ENCODE measurements at regions not wholly inside any gene's neighbourhood (a gene's known extent, or its start where the extent isn't known, plus 50 kb on each side); places are given as distances from the start of the nearest gene placed in this dataset.

DNA sequence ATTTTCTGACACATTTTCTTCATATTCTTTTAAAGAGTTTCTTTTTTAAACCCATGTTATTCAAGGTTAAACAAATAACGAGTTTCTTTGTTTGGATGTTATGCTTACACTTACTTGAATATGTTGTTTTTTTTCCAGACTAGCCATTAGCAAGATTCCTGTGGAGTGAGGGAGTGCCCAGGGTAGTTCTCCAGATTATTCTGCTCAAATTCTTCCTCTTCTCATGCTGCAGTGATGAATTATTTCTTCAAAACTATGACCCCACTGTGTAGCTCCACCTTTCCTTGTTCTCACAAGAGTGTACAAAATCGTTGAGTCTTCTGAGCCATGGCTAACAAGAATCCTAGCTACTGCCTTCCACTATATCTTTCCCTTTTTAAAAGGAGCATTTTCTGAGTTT lies 134.1 kb upstream of the ELOVL6 start:
- TF ChIP-seq, protein P1, sequence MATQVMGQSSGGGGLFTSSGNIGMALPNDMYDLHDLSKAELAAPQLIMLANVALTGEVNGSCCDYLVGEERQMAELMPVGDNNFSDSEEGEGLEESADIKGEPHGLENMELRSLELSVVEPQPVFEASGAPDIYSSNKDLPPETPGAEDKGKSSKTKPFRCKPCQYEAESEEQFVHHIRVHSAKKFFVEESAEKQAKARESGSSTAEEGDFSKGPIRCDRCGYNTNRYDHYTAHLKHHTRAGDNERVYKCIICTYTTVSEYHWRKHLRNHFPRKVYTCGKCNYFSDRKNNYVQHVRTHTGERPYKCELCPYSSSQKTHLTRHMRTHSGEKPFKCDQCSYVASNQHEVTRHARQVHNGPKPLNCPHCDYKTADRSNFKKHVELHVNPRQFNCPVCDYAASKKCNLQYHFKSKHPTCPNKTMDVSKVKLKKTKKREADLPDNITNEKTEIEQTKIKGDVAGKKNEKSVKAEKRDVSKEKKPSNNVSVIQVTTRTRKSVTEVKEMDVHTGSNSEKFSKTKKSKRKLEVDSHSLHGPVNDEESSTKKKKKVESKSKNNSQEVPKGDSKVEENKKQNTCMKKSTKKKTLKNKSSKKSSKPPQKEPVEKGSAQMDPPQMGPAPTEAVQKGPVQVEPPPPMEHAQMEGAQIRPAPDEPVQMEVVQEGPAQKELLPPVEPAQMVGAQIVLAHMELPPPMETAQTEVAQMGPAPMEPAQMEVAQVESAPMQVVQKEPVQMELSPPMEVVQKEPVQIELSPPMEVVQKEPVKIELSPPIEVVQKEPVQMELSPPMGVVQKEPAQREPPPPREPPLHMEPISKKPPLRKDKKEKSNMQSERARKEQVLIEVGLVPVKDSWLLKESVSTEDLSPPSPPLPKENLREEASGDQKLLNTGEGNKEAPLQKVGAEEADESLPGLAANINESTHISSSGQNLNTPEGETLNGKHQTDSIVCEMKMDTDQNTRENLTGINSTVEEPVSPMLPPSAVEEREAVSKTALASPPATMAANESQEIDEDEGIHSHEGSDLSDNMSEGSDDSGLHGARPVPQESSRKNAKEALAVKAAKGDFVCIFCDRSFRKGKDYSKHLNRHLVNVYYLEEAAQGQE (IDR thresholded peaks at IDR 0.05; ENCODE audit: unreplicated experiment): no peak
- TF ChIP-seq JUNB (IDR thresholded peaks at IDR 0.05; ENCODE audit: unreplicated experiment) (no peak), EZH2 (IDR thresholded peaks at IDR 0.05; ENCODE audit: low read depth, unreplicated experiment) (no peak), EZH2phosphoT487 (IDR thresholded peaks at IDR 0.05; ENCODE audit: unreplicated experiment) (no peak)
- TF ChIP-seq, protein P2, sequence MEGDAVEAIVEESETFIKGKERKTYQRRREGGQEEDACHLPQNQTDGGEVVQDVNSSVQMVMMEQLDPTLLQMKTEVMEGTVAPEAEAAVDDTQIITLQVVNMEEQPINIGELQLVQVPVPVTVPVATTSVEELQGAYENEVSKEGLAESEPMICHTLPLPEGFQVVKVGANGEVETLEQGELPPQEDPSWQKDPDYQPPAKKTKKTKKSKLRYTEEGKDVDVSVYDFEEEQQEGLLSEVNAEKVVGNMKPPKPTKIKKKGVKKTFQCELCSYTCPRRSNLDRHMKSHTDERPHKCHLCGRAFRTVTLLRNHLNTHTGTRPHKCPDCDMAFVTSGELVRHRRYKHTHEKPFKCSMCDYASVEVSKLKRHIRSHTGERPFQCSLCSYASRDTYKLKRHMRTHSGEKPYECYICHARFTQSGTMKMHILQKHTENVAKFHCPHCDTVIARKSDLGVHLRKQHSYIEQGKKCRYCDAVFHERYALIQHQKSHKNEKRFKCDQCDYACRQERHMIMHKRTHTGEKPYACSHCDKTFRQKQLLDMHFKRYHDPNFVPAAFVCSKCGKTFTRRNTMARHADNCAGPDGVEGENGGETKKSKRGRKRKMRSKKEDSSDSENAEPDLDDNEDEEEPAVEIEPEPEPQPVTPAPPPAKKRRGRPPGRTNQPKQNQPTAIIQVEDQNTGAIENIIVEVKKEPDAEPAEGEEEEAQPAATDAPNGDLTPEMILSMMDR (conservative IDR thresholded peaks at IDR 0.05; ENCODE audit: low read depth in 2 of 2): no peak
